NCI-H1092 treated with DMSO at 0.1 percent for 48 hours (cell line): ENCODE measurements at regions not wholly inside any gene's neighbourhood (a gene's known extent, or its start where the extent isn't known, plus 50 kb on each side); places are given as distances from the start of the nearest gene placed in this dataset.

Experiments
- DNase-seq: peaks from one replicate; lab custom pipeline; 2025; lab: John Stamatoyannopoulos, UW

GRCh38 chr5:56482363-56482762 lies 249.2 kb upstream of the ANKRD55 start:
- no peak for DNase-seq

DNA sequence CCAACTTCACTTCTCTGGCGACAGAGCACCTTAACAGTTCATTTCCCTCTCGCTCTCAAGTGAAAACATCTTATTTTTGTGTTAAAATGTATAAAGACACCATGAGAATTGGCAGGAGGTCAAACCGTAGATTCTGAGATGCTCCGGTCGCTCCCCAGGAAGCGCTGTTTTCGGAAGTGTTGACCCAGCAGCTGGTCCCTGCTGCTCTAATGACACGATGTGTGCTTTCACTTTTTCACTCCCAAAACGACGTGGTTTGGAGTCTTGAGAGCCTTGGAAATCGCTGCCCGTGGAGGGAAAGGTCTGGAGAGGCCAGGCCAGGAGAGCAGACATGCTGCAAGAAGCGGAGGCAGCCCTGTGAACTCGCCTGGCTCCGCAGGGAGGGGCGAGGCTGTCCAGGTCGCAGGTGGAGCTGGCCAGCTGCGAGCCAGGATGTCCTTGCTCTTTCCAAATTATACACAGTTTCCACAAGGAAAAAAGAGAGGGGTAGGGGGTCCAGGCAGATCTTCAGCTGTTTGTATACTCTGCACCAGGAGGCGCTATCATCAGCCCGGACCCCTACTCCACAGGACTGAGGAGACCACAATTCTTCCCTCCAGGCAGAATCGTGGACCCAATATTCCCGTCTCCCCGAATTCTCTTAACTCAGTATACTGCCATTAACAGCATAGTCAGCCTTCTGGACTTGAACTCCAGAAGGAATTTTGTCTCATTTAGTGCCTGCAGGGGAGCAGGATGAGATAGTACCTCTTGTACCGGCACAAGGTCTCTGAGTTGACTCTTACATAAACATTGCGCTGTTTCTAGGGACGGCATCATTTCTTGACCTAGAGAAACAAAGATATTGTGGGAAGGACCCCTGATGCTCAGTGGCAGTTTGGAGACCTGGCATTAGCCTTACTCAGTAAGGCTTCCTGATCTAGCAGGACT lies 248.6 kb upstream of the ANKRD55 start:
- peak; percentile 23 for DNase-seq

GRCh38 chr5:56480705-56481427 lies 247.7 kb upstream of the ANKRD55 start:
- DNase-seq, result no peak

DNA sequence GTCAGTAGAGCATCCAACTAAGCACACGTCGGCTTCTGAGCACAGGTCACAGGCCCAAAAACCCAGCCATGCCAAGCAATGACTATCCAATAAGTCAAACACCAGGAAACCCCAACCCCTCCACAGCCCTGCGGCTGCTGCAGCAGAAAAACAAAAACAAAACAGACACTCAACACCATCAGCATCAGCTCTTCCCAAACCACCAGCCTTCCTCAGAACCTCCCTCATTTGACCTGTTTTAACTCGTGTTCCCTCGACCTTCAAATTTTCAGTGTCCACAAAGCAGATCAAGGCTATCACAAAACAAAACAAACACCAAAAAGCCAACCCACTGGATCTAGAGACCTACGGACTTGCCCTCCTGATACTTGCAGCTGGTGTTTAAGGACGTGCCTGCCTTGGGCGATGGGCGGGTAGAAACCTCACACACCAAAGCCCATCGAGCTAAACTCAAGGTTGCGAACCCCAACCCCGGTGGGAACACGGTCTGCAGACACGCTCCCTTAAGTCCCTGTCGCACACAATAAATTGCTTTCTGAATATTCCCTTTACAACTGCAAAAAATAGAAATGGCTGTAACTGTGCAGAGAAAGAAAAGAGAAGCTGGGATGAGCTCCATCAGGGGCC lies 247.1 kb upstream of the ANKRD55 start:
- DNase-seq, result no peak

DNA sequence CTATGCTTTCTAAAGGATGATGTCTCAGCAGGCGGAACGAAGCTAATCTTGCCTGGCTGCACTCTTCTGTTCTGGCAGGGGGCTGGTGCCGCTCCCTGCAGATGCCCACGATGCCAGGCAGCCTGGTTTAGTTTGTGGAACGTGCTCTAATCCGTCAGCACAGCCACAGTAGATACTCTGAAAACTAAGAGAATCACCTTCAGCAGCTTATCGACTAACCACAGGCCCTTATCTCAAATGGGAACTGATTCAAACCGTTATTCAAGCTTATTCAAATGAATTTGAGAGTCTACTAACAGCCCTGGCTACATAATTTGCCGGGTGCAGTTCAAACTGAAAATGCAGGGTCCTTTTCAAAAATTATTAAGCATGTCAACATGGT lies 246.6 kb upstream of the ANKRD55 start:
- no peak for DNase-seq

DNA sequence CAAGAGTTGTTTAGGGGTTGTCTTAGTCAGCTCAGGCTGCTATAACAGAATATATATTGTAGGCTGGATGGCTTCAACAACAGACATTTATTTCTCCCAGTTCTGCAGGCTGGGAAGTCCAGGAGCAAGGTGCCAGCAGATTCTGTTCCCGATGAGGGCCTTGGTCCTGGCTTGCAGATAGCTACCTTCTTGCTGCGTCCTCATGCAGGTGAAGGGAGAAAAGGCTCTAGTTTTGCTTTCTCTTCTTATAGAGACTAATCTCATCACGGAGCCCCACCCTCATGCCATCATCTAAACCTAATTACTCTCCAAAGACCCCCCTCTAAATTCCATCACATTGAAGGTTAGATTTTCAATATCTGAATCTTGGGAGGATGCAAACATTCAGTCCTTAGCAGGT lies 246.0 kb upstream of the ANKRD55 start:
- no peak for DNase-seq

DNA sequence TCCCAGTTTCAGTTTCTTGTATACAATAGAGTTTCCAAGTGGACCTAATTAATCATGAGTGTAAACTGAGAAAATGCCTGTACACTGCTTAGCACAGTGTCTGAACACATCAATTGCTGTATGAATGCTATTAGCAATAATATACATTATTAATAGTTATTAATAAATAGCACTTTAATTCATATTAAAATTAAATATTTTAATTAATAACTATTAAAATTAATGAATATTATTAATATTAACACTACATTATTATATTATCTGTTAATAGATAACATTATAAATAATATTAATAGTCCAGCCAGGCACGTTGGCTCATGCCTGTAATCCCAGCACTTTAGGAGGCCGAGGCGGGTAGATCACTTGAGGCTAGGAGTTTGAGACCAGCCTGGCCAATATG lies 244.9 kb upstream of the ANKRD55 start:
- no peak for DNase-seq

DNA sequence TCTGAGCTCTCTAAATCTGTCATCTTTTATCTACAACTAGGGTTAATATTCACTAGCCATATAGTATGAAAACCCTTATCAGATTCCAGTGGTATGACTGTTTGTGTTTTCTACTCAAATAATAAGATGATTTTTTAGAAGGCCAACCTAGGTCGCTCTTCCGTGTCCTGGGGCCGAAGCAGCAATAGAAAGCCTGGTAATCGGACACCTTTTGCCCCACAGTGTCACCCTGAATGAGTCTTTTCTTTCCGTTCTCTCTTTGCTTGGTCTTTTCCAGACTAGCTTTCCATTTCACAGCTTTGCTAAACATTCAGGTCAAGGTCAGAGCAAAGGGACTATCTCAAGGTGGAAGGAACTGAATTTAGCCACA lies 243.3 kb upstream of the ANKRD55 start:
- DNase-seq, result no peak

GRCh38 chr5:56475689-56476486 lies 242.8 kb upstream of the ANKRD55 start:
- no peak for DNase-seq

GRCh38 chr5:56471707-56472106 lies 238.6 kb upstream of the ANKRD55 start:
- no peak for DNase-seq

- no peak for DNase-seq
Measured at GRCh38 chr5:56470007-56470406, 236.9 kb upstream of the ANKRD55 start.

- no peak for DNase-seq
Measured at GRCh38 chr5:56468277-56468676, 235.1 kb upstream of the ANKRD55 start.

GRCh38 chr5:56467176-56467717 lies 234.1 kb upstream of the ANKRD55 start:
- DNase-seq, result no peak

DNA sequence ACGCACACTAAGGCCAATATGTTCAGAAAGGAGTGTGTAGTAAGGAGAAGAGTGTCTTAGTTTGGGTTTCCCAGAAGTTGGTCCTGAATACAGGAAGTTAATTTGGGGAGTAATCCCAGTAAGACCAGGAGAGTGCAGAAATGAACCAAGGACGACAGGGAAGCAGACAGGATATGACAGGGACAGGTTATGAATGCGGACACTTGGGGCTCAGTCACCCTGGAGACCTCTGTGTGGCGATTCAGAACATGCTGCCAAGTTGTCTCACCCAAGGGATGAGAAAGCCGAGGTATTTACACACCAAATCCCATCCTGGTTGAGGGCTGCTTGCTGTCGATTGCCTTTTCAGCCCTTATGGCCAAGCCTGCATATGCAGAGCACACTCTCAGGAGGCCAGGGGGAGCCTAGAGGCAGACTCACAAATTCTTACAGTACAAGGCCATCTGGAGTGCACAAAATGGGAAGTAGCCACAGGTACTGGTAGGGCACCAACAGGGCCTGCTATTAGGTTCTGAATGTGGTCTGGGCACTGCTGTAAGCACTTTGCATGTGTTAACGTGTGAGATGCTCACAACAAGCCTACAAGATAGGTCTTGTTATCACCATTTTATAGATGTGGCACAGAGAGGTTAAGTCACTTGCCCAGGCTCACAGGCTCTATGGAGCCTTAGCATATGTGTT lies 233.1 kb upstream of the ANKRD55 start:
- DNase-seq, result no peak

DNA sequence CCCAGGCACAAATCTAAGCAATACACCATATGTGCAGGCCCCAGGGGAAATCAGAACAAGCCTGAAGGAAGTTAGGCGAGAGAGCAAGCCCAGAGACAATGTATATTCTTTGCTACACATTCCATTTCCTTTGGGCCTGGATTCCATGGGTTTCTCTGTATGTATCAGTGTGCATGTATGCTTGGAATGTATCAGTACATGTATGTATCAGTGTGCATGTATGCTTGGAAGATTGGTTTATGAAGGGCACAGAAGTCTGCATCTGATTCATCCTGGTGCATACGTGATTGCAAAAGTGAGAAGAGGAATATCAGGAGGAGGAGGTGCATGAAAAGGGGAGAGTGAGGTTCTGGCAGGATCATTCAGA lies 232.6 kb upstream of the ANKRD55 start:
- DNase-seq, result no peak

DNA sequence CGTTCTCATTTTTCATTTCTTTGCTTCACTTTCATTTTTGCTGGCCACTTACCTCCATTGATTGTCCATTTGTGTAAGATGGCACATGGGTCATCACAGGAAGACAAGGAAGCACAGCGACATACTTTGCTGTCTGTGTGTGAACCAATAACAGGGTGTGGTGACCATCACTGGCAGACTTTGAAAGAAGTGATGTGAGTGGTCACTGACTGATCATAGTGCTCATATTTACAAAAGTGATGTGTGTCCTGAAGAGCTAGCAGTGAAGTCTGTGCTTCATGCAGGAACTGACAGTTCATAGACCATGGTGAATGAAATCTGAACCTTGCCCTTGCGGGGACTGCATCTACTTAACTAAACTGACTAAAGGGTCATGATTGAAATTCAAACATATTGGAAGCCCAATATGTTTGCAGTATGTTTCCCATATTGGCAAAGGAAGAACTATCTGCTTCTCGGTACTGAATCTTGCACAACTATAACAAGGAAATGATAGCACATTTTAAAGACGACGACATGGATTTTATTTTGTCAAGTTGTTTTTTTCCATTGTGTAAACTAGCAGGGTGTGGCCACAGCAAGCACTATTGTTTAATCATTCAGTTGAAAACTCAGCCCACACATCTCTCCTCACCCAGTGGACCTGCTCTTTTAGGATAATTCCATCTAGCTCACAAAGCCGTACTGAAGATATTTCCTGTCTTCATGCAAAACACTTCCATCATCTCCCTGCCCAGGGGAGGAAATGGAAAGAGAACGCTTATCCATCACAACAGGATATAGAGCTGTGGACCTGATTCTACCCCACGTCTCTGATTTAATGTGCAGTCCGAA lies 232.0 kb upstream of the ANKRD55 start:
- no peak for DNase-seq

- no peak for DNase-seq
Measured at GRCh38 chr5:56463944-56464571, 230.9 kb upstream of the ANKRD55 start.

DNA sequence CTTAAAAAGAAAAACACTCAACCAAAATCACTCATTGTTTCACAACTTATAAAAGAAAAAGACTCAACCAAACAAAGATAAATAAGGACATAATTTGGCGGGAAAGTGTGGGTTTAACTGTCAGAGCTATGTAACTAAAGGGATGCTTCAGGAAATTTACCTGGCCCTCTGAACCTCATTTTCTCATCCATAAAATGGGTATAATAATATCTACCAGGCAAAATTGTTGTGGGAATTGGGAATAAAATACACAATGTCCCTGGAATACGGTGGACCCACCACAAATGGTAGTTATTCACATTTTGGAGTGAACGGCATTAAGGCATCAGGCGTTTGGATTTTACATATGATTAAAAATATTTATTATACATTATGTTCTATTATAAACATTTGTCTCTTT lies 228.5 kb upstream of the ANKRD55 start:
- DNase-seq, result no peak

GRCh38 chr5:56460681-56461191 lies 227.6 kb upstream of the ANKRD55 start:
- DNase-seq, result peak; percentile 62

- no peak for DNase-seq
Measured at GRCh38 chr5:56460195-56460546, 227.0 kb upstream of the ANKRD55 start.
